ENCODE measurements at regions not wholly inside any gene's neighbourhood (a gene's known extent, or its start where the extent isn't known, plus 50 kb on each side); places are given as distances from the start of the nearest gene placed in this dataset.
"Not testable (repeated sequence)": the region's sequence is repeated elsewhere in the genome, so short reads cannot be mapped to it uniquely, and the experiment has no call there.

- BruUV-seq (replicated peaks), result no TSS peak
- Mint-ChIP-seq H3K27me3 (ENCODE audit: insufficient read depth, unreplicated experiment) (no peaks in the 10 kb centered on the region), H3K4me1 (ENCODE audit: low read depth, unreplicated experiment) (no peaks in the 10 kb centered on the region), H3K36me3 (ENCODE audit: insufficient read depth, unreplicated experiment) (no peaks in the 10 kb centered on the region), H3K9me3 (ENCODE audit: unreplicated experiment) (no peaks in the 10 kb centered on the region), H3K27ac (ENCODE audit: unreplicated experiment) (no peak overlapping the region), H3K4me3 (ENCODE audit: unreplicated experiment) (no peak overlapping the region)
- Histone ChIP-seq H3K27me3 (replicated peaks; ENCODE audit: control insufficient read depth, insufficient read depth, low read length) (no peaks in the 10 kb centered on the region), H3K4me3 (ENCODE audit: low read depth, low read length) (no peak overlapping the region), H3K36me3 (ENCODE audit: control insufficient read depth, insufficient read depth, low read length) (no peaks in the 10 kb centered on the region), H3K9me3 (no peaks in the 10 kb centered on the region), H3K4me1 (no peaks in the 10 kb centered on the region)
- POLR2A ChIA-PET, result no interaction called here
- CTCF ChIA-PET, result no interaction called here
- intact Hi-C loops (cut with micrococcal nuclease; ENCODE audit: unreplicated experiment), result no loop called here
- no peak for TF ChIP-seq CTCF (IDR thresholded peaks at IDR 0.05; ENCODE audit: insufficient read depth in 1 of 2, low read depth in 1 of 2, low read length in 1 of 2, severe bottlenecking in 1 of 2, unreplicated experiment in 1 of 2)
- no peak for DNase-seq
Measured at GRCh38 chr5:145521523-145521922, 313.6 kb downstream of the PRELID2 start.

- no TSS peak for BruUV-seq (replicated peaks)
- no peaks in the 10 kb centered on the region for H3K9me3 ChIP-seq
- no peak overlapping the region for H3K27ac Mint-ChIP-seq (ENCODE audit: unreplicated experiment)
- intact Hi-C loops (cut with micrococcal nuclease; ENCODE audit: unreplicated experiment), result no loop called here
- H3K4me3 Mint-ChIP-seq (ENCODE audit: unreplicated experiment), result no peak overlapping the region
- no peak for TF ChIP-seq CTCF (IDR thresholded peaks at IDR 0.05; ENCODE audit: insufficient read depth in 1 of 2, low read depth in 1 of 2, low read length in 1 of 2, severe bottlenecking in 1 of 2, unreplicated experiment in 1 of 2)
- CTCF ChIA-PET, result no interaction called here
- no peaks in the 10 kb centered on the region for H3K36me3 ChIP-seq (ENCODE audit: control insufficient read depth, insufficient read depth, low read length)
- no peaks in the 10 kb centered on the region for H3K4me1 Mint-ChIP-seq (ENCODE audit: low read depth, unreplicated experiment)
- H3K27me3 ChIP-seq (replicated peaks; ENCODE audit: control insufficient read depth, insufficient read depth, low read length), result no peaks in the 10 kb centered on the region
- no peaks in the 10 kb centered on the region for H3K4me1 ChIP-seq
- DNase-seq, result no peak
- no peak overlapping the region for H3K4me3 ChIP-seq (ENCODE audit: low read depth, low read length)
- no peaks in the 10 kb centered on the region for H3K27me3 Mint-ChIP-seq (ENCODE audit: insufficient read depth, unreplicated experiment)
- POLR2A ChIA-PET, result no interaction called here
- H3K9me3 Mint-ChIP-seq (ENCODE audit: unreplicated experiment), result no peaks in the 10 kb centered on the region
- no peaks in the 10 kb centered on the region for H3K36me3 Mint-ChIP-seq (ENCODE audit: insufficient read depth, unreplicated experiment)
Measured at GRCh38 chr5:145521066-145521465, 314.1 kb downstream of the PRELID2 start.

- Histone ChIP-seq H3K27me3 (replicated peaks; ENCODE audit: control insufficient read depth, insufficient read depth, low read length) (no peaks in the 10 kb centered on the region), H3K36me3 (ENCODE audit: control insufficient read depth, insufficient read depth, low read length) (no peaks in the 10 kb centered on the region), H3K4me3 (ENCODE audit: low read depth, low read length) (no peak overlapping the region), H3K9me3 (no peaks in the 10 kb centered on the region), H3K4me1 (no peaks in the 10 kb centered on the region)
- no peak for DNase-seq
- no peaks in the 10 kb centered on the region for H3K4me1 Mint-ChIP-seq (ENCODE audit: low read depth, unreplicated experiment)
- ChIA-PET CTCF (no interaction called here), POLR2A (no interaction called here)
- intact Hi-C loops (cut with micrococcal nuclease; ENCODE audit: unreplicated experiment), result no loop called here
- H3K9me3 Mint-ChIP-seq (ENCODE audit: unreplicated experiment), result no peaks in the 10 kb centered on the region
- H3K27me3 Mint-ChIP-seq (ENCODE audit: insufficient read depth, unreplicated experiment), result no peaks in the 10 kb centered on the region
- H3K27ac Mint-ChIP-seq (ENCODE audit: unreplicated experiment), result no peak overlapping the region
- BruUV-seq (replicated peaks), result no TSS peak
- H3K36me3 Mint-ChIP-seq (ENCODE audit: insufficient read depth, unreplicated experiment), result no peaks in the 10 kb centered on the region
- no peak overlapping the region for H3K4me3 Mint-ChIP-seq (ENCODE audit: unreplicated experiment)
- no peak for TF ChIP-seq CTCF (IDR thresholded peaks at IDR 0.05; ENCODE audit: insufficient read depth in 1 of 2, low read depth in 1 of 2, low read length in 1 of 2, severe bottlenecking in 1 of 2, unreplicated experiment in 1 of 2)
Measured at GRCh38 chr5:145520335-145520734, 314.8 kb downstream of the PRELID2 start.

GRCh38 chr5:145517588-145517987 is 317.6 kb downstream of the PRELID2 start:
- H3K4me3 Mint-ChIP-seq (ENCODE audit: unreplicated experiment); H3K4me3 ChIP-seq (ENCODE audit: low read depth, low read length); H3K4me1 ChIP-seq; intact Hi-C loops (cut with micrococcal nuclease; ENCODE audit: unreplicated experiment); H3K4me1 Mint-ChIP-seq (ENCODE audit: low read depth, unreplicated experiment); H3K27me3 Mint-ChIP-seq (ENCODE audit: insufficient read depth, unreplicated experiment); H3K36me3 Mint-ChIP-seq (ENCODE audit: insufficient read depth, unreplicated experiment); DNase-seq; BruUV-seq (replicated peaks); H3K9me3 Mint-ChIP-seq (ENCODE audit: unreplicated experiment); POLR2A ChIA-PET; H3K9me3 ChIP-seq; CTCF ChIA-PET; H3K36me3 ChIP-seq (ENCODE audit: control insufficient read depth, insufficient read depth, low read length); H3K27ac Mint-ChIP-seq (ENCODE audit: unreplicated experiment); H3K27me3 ChIP-seq (replicated peaks; ENCODE audit: control insufficient read depth, insufficient read depth, low read length): not testable (repeated sequence)
